ENCODE measurements at regions not wholly inside any gene's neighbourhood (a gene's known extent, or its start where the extent isn't known, plus 50 kb on each side); places are given as distances from the start of the nearest gene placed in this dataset.
A peak's percentile ranks its signal among the peaks of the same experiment; 100 is the strongest.

- TF ChIP-seq POLR2A (IDR thresholded peaks at IDR 0.05): no peak
- Histone ChIP-seq H3K27ac (no peak overlapping the region), H3K4me1 (no peaks in the 10 kb centered on the region), H3K27me3 (no peaks in the 10 kb centered on the region), H3K4me3 (replicated peaks in 1 of 3) (no peak overlapping the region), H3K9me3 (no peaks in the 10 kb centered on the region), H3K36me3 (no peaks in the 10 kb centered on the region)
- intact Hi-C loops (cut with DNase I): no loop called here
- no peak for DNase-seq
- WGBS, 2 donors: 72 to 88% methylated on average over 2 of the region's 2 CpGs
These were observed 465.4 kb upstream of the CCL2 start for GRCh38 chr17:33789658-33790057.

GRCh38 chr17:33797181-33797580 is 457.9 kb upstream of the CCL2 start:
- Histone ChIP-seq H3K4me3 (replicated peaks in 1 of 3) (no peak overlapping the region), H3K36me3 (no peaks in the 10 kb centered on the region), H3K27me3 (no peaks in the 10 kb centered on the region), H3K9me3 (no peaks in the 10 kb centered on the region), H3K27ac (no peak overlapping the region), H3K4me1 (peaks cover 0 to 1% of the 10 kb centered on the region in 2 donors)
- no peak for TF ChIP-seq CTCF (IDR thresholded peaks at IDR 0.05)
- no peak for TF ChIP-seq POLR2A (IDR thresholded peaks at IDR 0.05)
- no peak for DNase-seq
- WGBS, 2 donors: 65 to 79% methylated on average over 4 of the region's 4 CpGs
- intact Hi-C loops (cut with DNase I): no loop called here

GRCh38 chr17:33798308-33798707 is 456.8 kb upstream of the CCL2 start:
- no peak for DNase-seq
- no peaks in the 10 kb centered on the region for H3K9me3 ChIP-seq
- intact Hi-C loops (cut with DNase I): no loop called here
- H3K4me3 ChIP-seq (replicated peaks in 1 of 3): no peak overlapping the region
- WGBS, 2 donors: 69 to 78% methylated on average over 5 of the region's 5 CpGs
- peaks cover 0 to 6% of the 10 kb centered on the region in 2 donors for H3K4me1 ChIP-seq
- TF ChIP-seq POLR2A (IDR thresholded peaks at IDR 0.05) (no peak), CTCF (IDR thresholded peaks at IDR 0.05) (no peak)
- H3K36me3 ChIP-seq: no peaks in the 10 kb centered on the region
- H3K27ac ChIP-seq: no peak overlapping the region
- no peaks in the 10 kb centered on the region for H3K27me3 ChIP-seq

GRCh38 chr17:33802349-33803198 is 452.5 kb upstream of the CCL2 start:
- Histone ChIP-seq H3K27me3 (no peaks in the 10 kb centered on the region), H3K4me1 (peaks cover 0 to 6% of the 10 kb centered on the region in 2 donors), H3K27ac (no peak overlapping the region), H3K9me3 (no peaks in the 10 kb centered on the region), H3K4me3 (replicated peaks in 1 of 3) (no peak overlapping the region), H3K36me3 (no peaks in the 10 kb centered on the region)
- intact Hi-C loops (cut with DNase I): no loop called here
- DNase-seq: peak; percentile 13 to 36
- TF ChIP-seq CTCF (IDR thresholded peaks at IDR 0.05) (no peak), POLR2A (IDR thresholded peaks at IDR 0.05) (no peak)
- WGBS, 2 donors: 40% methylated on average over 10 of the region's 10 CpGs

GRCh38 chr17:33803199-33803685 is 451.8 kb upstream of the CCL2 start:
- Histone ChIP-seq H3K27me3 (no peaks in the 10 kb centered on the region), H3K9me3 (no peaks in the 10 kb centered on the region), H3K4me1 (peaks cover 0 to 6% of the 10 kb centered on the region in 2 donors), H3K4me3 (replicated peaks in 1 of 3) (no peak overlapping the region), H3K27ac (no peak overlapping the region), H3K36me3 (no peaks in the 10 kb centered on the region)
- intact Hi-C loops (cut with DNase I): no loop called here
- no peak for TF ChIP-seq CTCF (IDR thresholded peaks at IDR 0.05)
- TF ChIP-seq POLR2A (IDR thresholded peaks at IDR 0.05): no peak
- no peak for DNase-seq
- 57 to 65% methylated on average over 2 of the region's 2 CpGs for WGBS, 2 donors
